GM21825 (cell line): ENCODE measurements at regions not wholly inside any gene's neighbourhood (a gene's known extent, or its start where the extent isn't known, plus 50 kb on each side); places are given as distances from the start of the nearest gene placed in this dataset.

Source experiments
- ATAC-seq: cut with Tn5 transposase; IDR thresholded peaks from one replicate; pipeline ENCODE4 v1.9.1; 2021; ENCODE audit warnings: mild to moderate bottlenecking, moderate library complexity; ENCODE audit not compliant: unreplicated experiment

DNA sequence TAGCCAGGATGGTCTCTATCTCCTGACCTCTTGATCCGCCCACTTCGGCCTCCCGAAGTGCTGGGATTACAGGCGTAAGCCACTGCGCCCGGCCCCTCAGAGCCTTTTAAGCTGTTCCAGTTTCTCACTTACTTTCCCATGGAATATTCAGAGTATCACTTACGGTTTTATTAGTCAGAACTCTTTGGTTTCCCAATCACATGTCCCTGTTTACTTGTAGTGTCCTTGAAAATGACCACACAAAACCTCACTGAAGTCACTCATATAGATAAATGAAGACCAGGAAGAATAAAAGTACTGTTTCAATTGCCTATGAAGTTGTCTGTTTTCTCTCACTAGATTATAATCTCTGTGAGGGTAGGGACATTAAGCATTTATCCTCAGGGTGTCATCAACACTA lies 217.2 kb upstream of the HCCS start:
- no peak for ATAC-seq

DNA sequence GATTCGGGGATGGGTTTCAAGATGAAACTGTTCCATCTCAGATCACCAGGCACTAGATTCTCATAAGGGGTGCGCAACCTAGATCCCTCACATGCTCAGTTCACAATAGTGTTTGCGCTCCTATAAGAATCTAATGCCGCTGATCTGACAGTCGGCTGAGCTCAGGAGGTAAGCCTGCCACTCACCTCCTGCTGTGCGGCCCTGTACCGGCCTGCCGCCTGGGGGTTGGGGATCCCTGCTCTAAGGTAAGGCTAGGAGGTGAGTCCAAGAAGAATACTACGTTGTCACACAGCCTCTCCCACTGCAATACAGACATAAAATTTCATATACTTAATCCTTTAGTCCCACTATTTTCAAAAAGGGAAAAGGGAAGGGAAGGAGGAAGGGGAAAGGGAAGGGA lies 213.4 kb upstream of the HCCS start:
- ATAC-seq = no peak

DNA sequence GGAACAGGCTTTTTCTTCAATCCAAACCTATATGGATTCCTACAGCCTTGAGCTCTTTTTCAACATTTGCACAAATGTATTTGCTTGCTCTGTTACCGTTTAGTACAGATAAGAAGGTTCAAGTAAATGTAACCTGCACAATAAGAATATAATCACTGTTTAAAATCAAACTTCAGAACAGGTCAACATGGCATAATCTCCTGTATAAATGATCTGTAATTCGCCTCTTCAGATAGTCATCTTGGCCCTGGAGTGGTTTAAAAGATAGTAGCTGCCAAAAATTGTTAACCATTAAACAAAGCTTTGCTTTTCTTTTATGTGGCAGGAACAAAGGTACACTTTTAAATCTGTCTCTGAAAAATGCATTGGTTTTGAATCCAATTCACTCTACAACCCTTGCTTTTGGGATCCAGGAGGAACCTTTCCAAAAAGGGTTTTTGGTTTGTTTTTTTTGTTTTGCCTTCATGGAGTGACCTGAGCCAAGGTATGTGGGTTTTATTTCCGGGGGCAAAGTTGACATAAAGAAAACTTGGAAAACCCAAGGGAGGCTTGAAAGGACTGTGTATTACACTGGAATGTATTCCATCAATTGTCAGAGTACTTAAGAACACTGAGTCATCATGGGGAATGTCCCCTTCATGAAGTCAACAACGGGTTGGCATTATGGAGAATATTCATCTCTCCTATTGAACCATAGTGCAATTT lies 210.4 kb upstream of the HCCS start:
- ATAC-seq = no peak

DNA sequence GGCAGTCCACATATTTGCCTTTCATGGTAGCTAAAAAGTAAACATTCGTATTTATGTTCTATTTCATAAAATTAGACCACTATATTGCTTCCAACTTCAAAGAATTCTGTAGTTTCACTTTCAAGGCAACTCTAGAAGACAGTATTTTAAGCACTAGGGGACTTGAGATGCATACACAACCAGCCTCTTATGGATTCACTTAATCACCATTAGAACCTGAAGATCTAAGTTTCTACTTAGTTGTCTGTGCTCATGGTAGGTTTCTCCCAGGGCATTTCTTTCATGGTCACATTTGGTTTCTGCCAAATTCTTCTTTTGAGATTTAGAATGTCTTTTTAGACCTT lies 209.9 kb upstream of the HCCS start:
- no peak for ATAC-seq

DNA sequence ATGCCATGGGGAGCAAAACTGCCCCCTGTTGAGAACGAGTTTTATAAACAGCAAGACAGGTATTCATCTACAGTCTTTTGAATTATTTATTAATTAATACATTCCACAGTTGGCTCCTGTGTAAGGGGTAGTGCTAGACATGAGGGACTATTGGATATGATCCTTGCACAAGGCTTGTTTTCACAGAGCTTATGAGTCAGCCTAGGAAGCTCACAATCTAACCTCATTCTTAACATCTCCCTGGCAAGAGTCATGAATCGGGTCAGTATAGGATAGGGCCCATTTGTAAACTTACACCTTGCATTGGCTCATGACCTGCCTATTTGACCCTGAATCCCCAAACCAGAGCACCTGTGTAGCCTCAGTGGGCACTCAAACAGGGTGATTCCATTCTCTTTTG lies 209.1 kb upstream of the HCCS start:
- ATAC-seq = no peak

DNA sequence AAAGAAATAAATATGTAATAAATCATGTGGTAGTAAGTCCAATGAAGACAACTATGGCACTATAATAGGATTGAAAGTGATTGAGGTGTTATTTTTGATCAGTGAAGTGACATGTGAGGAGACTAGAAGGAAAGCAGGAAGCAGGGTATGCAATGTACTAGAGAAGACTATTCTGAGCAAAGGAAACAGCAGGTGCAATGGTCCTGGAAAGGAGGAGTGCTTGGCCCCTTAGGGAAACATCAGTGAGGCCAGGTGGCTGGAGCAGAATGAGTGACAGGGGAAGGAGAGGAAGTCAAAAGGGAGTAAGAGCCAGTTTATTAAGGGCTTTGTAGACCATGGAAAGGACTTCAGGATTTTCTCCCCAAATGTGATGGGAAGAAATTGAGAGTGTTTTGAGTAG lies 207.6 kb upstream of the HCCS start:
- no peak for ATAC-seq

DNA sequence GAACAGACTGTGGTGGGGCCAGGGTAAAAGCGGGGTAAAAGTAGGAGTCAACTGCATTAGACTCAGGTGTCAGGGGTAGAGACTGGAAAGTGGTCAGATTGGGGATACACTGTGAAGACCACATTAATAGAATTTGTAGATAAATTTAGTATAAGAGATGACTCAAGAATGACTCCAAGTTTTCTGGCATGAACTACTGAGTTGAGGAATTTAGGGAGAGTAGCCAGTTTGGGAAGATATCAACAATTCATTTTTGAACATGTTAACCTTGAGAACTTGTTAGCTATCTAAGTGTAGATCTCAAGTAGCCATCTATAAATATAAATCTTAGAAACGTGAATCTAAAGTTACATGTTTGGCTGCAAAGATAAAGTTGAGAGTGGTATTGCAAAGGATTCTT lies 206.9 kb upstream of the HCCS start:
- no peak for ATAC-seq

DNA sequence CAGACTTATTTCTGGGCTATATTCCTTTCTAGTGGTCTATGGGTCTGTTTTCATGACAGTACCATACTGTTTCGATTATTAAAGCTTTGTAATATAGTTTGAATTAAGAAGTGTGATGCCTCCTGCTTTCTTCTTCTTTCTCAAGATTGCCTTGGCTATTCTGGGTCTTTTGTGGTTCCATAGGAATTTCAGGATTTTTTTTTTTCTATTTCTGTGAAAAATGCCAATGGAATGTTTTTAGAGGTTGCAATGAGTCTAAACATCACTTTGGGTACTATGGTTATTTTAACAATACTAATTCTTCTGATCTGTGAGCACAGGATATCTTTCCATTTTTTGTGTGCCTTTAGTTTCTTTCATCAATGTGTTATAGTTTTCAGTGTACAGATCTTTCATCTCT lies 204.3 kb upstream of the HCCS start:
- ATAC-seq = no peak

DNA sequence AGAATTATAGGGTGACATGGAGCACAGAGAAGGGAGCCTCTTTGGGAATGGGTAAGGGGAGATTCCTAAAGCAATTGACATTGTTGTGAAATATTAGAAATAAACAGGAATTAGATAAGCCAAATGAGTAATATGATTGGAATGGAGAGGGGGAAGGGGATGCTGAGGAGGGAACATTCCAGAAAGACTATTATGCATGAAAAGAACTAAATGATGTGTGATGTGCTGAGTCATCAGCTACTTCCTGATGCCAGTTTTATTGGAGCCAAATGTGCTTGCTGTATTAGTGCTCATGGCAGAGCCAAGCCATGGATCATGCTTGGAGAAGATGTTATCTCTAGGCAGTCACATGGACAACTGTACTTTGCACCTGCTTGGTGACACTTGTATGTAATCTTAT lies 189.0 kb upstream of the HCCS start:
- no peak for ATAC-seq

DNA sequence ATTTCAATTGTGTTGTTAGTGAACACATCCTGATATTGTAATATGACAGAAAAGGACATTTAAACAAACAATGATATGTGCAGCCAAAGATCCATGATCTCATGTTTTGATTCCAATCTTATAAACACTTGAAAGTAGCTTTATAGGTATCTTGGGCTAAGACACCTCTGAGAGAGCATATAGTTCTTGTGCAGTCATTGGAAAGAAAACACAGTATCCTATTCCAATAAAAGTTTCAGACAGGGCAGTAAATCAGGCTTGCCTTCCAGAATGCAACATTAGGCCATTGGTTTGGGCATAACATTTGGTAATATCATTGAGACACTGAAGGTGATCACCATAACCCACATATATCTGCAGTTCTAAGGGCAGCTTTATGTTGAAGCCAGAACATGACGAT lies 188.3 kb upstream of the HCCS start:
- no peak for ATAC-seq

DNA sequence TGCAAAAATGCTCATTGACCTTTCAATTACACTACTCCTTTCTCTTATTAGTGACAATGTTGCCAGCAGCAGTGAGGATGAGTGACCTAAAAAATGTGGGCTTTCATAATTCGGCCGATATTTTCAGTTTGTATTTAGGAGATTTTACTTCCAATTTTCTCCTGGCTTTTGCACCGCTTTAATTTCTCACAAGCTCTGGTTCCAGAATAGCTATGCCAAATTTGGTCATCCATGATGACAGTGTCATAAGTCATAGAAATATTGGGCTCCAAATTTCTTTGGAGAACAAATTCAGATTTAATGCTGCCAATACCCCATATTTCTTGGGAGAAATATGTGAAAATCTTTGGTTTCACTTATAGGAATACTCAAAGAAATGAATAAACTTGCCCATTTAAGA lies 187.7 kb upstream of the HCCS start:
- no peak for ATAC-seq

DNA sequence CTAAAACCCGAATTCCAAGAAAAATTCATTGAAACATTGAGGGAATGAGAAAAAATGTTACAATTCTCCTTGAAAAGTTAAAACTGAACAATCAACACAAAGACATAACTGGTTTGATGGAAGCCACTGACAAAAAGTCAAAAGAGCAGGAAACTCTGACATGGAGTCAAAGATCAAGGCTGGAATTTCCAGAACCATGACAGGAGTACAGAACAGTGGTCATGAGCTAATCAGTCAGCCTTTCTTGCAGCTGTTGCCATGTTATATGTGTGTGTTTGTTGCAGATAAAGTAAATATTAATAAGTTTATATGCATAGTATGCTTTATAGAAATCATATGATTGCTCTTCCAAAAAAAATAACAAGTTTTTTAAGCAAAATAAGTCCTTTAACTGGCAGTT lies 184.7 kb upstream of the HCCS start:
- no peak for ATAC-seq

DNA sequence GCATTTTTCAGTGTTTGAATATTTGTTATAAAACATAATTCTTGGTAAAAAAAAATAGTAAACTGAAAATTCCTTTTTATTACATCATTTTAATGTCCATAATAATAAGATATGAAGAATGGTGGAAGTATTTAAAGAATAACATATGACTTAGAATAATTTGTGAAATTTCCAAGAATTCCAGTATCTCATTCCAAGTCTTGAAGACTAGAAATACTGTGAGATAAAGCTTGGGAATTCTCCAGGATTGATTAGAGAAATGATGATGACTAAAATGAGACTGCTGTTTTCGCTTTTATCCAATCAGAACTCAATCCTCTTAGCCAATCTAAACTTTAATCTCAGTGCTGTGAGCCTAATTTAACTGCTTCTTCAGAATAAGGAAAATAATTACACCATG lies 184.2 kb upstream of the HCCS start:
- ATAC-seq = no peak

DNA sequence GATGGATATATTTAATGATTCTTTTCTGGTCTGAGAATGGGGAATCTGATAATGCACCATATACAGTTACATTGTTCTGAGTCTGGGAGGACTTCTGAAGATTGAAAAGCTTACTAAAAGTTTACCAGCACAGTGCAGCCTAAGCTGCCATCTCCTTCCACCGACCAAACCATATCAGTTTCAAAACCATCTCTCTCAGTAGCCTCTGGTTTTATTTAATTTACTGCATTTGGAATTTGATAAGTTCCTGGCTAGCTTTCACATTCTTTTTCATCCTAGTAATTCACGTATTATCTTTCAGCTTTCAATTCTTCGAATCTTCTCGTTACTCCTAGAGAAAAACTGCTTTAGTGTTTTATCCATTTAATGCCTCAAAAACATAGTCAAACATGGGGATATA lies 181.4 kb upstream of the HCCS start:
- no peak for ATAC-seq

DNA sequence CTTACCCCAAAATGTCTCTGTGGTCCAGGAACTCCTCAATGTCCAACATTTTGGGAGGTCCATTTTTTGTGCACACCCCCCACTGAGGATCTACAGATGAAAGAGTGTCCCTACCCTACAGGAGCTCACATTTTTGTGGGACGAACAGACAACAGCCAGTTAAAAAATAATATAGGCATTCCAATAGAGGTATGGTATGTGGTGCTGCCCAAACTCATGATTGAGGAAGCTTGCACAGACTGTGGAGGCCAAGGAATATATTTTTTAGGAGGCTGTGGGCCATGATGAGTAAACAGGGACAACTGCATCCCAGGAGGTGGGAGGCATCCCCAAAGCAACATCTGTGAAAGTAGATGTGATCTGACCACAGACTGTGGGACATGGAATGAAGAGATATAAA lies 181.0 kb upstream of the HCCS start:
- no peak for ATAC-seq

DNA sequence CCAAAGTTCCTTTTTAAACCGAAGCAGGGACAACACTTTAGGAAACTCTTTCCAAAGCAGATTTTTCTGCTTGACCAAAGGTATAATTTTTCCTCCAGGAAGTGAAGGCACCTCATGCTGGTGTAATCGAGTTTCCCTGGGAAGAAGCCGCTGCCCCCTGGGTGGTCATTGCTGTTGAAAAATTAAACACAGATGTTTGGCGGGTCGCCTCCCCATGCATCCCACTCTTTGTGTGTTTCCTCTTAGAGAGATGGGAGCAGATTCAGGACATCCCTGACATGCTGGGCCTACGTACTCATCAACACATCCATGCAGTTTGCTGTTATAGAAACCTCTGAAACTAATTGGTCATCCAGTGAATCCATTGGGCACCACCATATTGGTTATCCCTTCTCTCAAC lies 179.2 kb upstream of the HCCS start:
- ATAC-seq = no peak

DNA sequence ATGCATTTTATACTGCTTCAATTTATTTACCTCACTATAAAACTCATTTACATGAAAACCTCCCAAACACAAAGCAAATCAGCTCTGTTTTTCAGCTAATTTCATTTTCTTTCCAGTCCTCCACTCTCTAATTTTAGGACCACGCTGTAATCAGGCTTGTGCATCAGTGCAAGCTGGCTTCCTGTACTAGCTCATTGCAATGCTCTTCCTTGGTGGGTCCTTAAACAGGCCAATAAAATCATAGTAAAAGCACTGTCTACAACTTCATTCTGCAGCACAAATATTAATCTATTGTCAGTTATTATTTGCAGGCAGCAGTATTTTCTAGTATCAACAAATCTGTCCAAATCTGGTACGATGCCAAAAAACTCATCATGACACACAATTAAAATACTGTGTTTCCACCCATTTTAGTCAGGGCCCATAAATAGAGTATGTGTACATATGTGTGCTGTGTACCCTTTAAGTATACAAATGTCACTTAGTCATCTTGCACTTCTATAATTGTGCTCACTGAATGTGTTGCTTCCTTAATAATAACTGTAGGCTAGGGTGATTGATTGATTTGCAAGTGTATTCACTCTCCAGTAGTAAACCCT lies 178.2 kb upstream of the HCCS start:
- no peak for ATAC-seq

DNA sequence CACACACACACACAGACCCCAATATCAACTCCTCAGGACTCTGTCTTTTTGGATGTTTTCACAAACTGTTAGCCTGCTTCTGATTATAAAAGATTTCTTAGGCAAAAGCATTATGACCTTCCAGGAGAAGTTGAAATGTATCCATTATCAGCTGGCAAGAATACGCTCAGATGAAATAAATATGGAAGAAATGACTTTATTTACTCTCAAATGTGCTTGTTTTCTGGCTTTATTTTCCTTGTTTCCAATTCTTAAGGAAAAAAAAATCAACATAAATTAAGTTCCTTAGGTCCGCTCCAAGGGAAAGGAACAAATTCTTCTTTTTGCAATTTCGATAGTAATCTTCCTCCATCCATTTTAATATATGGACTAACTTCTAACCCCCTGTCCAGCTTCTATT lies 175.6 kb upstream of the HCCS start:
- no peak for ATAC-seq

DNA sequence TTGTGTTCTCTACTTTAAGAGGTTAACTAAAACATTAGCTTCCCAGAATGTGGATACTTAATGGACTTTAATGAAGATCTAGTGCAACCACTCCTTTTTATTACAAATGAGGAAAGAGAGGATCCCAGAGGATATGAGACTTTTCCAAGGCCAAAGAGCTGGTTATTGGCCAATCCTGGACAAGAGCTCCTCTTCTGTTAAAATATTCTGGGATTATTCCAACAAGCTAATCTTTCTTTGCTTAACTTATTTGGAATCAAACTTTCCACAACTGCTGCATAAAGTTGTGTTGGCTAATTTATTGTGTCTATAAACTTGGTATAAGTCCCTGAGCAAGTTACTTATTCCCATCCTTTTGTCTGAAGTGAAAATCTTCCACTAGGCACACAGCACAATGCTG lies 174.2 kb upstream of the HCCS start:
- no peak for ATAC-seq

DNA sequence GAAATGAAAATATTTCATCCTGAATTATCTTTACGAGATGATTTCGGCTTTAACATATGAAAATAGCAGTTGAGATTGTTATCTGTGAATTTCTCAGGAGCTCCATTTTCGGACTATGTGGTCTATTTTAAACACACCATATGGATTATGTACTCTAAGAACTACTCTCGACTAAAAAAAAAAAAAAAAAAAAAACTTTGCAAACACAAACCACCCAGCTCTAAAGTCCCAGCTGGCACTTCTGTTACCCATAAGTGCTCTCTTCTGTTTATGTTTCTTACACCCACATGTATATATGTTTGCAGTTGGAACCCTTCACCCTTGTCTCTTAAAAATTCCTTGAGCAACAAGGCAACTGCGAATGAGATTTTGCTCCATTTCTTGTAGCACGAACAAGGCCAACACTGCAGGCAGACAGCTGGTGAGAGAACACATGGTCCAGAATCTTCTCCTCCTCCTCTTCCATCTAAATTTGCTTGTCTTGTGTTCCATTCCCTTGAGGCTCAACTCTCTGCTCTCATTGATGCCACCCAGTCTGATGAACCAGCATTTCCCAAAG lies 172.7 kb upstream of the HCCS start:
- no peak for ATAC-seq

DNA sequence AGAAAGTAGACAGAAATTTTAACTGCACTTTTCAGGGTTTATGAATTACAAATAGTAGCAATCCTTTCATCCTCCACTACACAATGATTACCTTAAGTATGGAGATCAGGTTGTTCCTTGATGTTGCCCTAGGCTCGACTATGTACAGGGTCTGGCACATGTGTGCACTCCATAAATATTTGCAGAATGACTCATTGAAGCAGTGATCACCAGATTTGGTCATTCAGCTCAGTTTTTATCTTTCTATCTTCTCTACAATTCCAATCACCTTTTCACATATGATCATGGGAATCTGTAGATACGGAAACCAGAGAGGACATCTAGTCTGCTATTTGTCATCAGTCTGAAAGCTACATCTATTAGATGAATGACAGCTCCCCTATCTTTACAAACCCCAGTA lies 171.7 kb upstream of the HCCS start:
- ATAC-seq = no peak

DNA sequence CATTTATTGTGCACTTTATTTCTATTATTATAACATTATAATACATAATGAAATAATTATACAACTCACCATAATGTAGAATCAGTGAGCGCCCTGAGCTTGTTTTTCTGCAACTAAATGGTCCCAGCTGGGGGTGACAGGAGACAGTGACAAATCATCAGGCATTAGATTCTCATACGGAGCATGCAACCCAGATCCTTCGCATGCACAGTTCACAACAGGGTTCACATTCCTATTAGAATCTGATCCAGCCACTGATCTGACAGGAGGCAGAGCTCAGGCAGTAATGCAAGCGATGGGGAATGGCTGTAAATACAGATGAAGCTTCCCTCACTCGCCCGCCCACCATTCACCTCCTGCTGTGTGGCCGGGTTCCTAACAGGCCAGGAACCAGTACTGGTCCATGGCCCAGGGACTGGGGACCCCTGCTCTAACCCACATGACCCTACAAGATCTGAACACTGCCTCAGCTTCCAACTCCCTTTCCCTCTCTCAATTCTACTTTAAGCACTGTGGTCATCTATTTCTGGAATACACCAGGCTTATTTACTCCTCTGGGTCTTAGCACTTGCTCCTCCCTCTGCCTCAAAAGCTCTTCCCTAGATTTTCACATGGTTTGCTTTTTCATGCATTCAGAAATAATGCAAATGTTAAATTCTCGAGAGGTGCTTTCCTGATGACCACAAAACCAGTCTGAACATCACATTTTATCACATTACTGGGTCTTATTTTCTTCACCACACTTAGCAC lies 166.8 kb upstream of the HCCS start:
- no peak for ATAC-seq
